ENCODE measurements at regions not wholly inside any gene's neighbourhood (a gene's known extent, or its start where the extent isn't known, plus 50 kb on each side); places are given as distances from the start of the nearest gene placed in this dataset.
"Not testable (repeated sequence)": the region's sequence is repeated elsewhere in the genome, so short reads cannot be mapped to it uniquely, and the experiment has no call there.

DNA sequence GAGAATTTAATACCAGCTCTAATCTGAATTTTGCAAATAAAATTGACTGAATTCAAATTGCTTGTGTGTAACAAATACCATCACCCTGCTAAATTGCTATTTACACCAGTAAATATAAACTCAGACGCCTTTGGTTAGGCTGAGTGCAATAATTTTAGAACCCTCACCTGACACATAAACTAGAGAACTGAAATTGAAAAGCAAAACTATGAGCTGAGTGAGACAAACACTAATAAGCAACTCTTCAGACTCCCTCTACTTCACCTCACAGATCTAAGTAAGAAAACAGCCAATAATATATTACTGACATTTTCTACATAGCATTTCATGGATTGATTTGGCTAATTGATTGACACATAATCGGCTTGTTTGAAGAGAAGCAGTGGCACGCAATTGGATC, 621.2 kb downstream of the REEP3 start:
- no peak for DNase-seq

DNA sequence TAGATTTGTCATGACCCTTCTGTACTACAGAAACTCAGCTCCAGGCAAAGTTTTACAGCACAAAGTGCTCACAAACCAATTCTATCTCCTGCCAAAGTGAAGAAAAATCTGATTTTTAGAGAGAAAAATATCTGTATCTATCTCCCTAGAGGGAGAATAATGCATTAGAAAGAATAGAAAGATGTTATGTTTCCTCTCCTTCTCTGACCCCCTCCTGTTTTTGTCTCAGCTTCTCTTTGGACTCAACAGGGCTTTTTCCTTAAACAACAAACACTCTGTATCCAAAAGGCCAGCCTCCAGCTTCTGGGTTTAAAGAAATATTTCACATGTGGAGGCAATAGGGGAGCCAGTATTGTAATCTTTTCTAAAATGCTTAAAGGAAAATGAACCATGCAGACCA, 627.4 kb downstream of the REEP3 start:
- DNase-seq: no peak

DNA sequence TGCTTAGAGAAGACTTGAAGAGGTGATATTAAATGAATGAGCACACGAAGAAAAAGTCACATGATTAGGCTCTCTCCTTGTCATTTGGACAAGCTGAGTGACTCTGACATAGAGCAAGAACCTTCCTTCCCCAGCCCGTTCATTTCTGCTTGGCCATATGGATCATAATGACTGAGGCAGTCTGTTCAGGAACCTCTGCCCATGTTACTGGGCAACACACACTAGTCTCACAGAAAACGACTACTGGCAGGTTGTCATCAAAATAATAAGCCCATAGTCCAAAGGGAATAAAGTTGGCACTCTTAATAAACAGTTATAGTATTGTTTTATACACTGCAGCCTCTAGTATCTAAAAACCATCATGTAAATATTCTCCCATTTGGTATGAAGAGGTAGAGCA, 635.0 kb downstream of the REEP3 start:
- DNase-seq: no peak

DNA sequence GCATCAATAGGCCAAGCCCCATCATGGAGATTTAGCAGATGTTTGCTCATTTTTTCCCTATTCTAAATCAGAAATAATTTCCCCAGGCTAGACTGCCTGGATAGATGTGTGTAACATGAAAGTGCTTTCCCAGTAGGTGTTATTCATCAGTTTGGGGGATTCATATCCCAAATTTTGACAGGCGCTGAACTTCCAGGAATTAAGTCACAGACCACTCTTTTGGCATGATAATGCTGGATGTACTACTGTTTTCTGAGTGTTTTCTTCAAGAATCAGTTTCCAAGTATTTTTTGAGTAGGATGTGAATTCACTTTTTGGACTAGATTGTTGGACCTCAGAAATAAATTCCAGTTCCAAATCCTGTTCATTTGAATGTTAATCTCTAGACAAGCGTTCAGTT, 637.4 kb downstream of the REEP3 start:
- no peak for DNase-seq

DNA sequence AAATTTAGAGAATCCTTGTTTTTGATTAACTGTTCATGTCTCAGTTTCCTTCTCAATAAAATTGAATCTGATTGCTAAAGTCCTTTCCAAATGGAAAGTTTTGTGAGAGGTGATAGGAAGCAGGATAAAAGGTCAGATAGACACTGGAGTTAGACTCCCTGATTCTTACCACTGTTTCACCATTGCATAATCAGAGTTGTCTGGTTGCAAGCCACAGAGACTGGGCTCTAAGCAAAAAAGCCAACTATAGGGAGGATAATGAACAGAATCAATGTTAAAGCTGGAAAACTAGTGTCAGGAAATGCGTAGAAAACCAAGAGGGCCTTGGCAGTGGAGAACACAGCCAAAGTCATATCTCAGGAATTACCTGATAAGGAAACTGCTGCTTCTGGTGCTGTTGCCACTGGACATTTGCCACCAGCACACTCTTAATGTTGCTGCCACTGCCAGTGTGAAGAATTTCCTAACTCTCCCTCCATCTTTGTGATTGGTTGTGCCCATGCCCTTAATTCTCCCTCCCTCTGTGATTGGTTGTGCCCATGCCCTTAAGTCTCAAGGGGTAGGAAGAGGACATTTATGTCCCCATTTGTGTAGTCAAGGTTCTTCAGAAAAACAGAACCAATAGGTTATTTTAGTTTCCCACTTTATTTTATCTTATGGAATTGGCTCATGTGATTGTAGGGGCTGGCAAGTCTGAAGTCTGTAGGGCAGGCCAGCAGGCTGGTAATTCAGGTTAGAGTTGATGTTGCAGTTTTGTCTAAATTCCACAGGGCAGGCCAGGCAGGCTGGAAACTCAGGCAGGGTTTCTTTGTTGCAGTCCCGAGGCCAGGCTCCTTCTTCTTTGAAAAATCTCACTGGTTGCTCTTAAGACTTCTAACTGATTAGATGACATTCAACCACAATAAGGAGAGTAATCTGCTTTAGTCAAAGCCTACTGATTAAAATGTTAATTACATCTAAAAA, 639.0 kb downstream of the REEP3 start:
- DNase-seq: no peak

DNA sequence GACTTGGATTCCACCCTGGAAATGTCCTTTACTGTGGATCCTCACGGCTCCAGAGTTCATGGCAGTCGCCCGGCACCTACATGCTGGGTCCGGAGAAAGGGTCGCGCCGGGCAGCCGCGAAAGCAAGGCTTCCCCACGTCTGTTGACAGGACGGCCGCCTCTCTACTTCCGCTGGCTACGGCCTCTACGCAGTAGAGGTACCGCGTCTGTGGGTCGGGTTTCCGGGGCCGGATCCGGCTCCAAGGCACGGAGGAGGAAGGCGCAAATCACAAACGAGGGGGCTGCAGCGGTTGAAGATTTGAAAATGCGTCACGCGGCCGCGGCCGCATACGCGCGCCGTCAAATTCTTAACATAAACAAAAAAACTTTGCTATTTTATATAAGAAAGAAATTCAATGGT, 649.6 kb downstream of the REEP3 start:
- no peak for DNase-seq

DNA sequence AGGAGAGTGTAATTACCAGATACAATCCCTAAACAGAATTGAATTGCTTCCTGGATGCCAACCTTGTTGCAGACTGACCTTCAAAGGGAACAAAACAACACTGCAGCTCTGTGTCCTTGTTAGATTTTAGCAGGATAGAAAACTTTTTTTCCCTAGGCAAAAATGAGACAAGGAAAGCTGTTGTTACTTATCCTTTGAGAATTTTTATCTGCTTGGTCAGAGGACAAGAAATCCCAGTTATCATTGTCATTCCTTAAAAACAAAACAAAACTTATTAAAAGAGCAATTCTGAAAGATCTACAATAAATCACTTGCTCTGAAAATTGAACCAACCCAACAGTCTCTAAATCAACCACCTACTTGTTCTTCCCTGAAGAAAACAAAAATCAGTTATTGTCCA, 652.6 kb downstream of the REEP3 start:
- no peak for DNase-seq

DNA sequence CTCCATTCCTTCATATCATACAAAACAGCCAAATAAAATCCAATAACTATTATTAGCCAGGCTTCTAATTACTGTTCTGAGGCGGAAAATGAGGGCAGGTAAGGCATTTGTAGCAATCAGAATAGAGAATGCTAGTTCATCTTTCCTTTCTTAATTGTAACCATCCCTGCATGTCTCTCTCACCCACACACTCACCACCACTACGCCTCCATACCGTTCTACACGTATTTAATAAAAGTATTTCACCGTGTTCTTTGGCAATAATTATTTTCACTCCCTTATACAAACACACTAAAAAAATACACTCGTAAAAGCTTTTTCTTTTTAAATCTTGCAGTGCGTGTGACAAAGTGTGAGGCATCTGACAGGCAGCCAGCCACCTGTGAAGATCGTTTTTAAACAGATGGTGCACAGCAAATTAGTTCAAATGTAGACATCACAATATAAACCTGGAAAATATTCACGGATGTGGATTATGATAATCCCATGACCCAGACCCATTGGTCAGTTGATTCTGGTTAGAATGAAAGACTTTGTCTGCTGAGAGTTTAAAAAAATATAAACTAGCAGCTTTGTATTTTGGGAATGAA, 653.6 kb downstream of the REEP3 start:
- DNase-seq: no peak

DNA sequence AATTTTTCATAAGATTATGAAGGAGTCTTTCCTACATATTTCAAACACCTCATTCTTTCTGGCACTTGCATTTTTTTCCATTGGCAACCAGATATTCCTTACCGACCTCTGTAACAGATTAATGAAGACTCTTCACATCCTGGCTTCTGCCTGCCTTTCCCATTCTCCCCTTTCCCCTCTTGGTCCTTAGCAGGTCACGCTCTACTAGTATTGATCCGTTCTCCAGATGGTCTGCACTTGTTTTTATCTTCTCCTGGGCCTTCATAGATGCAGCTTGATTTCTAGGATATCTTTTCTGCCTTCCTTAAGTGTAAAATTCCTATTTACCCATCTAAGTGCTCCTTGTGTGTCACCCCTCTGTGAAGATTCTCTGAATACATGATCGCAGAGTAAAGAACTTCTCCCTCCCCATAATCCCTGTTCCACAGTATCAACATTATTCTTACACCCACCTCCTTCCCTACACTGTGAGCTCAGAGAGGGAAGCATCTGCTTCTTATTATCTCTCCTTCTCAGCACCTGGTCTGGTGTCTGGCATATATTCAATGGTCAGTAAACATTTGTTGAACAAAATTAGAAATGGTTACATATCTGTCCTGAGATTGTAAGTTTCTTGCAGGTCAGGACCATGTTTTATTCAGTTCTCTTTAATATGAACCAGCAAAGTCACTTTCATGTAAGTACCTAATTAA, 654.2 kb downstream of the REEP3 start:
- DNase-seq: no peak

DNA sequence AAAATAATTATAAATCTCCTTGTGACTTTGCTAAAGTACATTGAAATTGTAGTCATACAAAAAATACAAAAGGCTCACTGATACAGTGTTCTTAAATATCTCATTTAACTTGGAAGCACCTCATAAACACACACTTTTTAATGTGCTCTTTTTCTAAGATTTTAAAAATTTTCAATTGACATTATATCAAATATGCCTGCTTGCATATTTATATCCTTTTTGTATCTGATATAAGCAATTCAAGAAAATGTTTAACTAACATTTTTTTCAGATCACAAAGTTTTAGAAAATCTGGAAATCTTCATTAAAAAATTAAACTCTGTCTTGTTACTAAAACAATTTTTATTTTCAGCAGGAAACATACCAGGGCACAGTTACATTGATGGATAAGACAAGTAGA, 661.5 kb downstream of the REEP3 start:
- DNase-seq: no peak

DNA sequence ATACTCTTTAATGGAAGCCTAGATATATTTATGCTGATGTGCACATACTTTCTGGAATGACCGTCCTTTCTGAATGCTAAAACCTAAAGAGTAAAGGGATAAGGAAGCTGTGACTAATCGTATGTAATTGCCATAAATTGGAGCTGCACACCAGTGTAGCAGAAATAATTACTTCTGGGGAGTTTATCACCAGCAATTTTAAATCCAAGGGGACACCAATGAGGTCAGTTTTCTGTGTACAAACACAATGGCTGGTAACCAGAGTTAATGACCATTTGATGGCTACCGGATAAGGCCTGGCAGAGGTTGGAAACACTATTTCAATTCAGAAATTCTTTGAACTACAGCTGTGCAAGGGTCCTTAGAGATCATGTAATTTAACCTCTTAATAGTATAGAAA, 670.1 kb downstream of the REEP3 start:
- DNase-seq: no peak

DNA sequence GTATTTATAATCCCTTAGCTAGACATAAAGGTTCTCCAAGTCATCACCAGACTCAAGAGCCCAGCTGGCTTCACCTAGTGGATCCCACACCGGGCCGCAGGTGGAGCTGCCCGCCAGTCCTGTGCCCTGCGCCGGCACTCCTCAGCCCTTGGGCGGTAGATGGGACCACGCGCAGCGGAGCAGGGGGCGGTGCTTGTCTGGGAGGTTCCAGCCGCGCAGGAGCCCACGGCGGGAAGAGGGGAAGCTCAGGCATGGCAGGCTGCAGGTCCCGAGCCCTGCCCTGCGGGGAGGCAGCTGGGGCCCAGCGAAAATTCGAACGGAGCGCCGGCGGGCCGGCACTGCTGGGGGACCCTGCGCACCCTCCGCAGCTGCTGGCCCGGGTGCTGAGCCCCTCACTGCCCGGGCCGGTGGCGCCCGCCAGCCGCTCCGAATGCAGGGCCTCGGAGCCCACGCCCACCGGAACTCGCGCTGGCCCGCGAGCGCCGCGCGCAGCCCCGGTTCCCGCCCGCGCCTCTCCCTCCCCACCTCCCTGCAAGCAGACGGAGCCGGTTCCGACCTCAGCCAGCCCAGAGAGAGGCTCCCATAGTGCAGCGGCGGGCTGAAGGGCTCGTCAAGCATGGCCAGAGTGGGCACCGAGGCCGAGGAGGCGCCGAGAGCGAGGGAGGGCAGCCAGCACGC, 675.6 kb downstream of the REEP3 start:
- no peak for DNase-seq

DNA sequence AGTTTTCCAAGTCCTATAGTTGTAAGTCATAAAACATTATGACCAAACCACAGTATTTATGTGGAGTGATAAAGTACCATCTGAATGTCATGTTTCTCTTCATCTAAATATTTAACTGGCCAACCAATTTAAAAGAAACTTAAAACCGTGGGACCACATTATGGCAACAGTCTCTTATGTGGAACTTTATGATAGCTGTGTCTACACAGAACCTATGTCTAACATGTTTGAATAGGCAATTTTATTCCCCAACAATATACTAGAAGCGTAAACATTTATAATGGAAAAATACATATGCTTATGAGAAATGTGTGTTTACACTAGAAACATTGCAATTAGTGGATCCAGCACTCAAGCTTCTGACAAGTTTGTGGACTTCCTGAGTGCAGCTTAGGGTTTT, 680.7 kb downstream of the REEP3 start:
- no peak for DNase-seq

DNA sequence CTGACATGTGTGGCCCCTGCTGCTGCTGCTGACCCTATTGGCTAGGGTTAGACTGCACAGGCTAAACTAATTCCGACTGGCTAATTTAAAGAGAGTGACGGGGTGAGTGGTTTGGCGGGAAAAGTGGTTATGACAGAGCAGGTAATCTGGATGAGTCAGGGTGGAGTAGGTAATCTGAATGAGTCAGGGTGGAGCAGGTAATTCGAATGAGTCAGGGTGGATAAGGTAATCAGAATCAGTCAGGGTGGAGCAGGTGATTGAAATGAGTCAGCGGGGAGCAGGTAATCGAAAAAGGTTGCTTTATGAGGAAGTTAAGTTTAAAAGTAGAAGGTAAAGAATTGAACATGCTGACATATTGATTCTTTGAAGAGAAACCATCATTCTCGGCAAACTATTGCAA, 683.3 kb downstream of the REEP3 start:
- not testable (repeated sequence) for DNase-seq

DNA sequence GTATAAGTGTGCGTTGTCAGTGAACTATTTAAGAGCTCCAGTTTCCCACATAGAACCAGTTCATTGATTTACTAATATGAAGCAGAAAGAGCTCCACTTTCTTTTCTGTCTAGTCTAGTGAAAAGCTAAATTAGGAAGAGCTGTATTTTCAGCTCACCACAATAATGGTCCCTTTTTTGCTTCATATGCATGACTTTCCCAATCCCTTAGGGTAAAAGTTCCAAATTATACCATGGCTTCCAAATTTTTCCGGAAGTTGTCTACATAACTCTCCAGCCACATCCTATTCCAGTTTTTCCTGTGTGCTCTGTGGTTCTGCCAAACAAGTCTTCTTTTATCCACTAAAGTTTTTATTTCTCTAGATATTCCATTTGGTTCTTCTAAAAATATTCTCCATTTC, 685.2 kb downstream of the REEP3 start:
- no peak for DNase-seq

DNA sequence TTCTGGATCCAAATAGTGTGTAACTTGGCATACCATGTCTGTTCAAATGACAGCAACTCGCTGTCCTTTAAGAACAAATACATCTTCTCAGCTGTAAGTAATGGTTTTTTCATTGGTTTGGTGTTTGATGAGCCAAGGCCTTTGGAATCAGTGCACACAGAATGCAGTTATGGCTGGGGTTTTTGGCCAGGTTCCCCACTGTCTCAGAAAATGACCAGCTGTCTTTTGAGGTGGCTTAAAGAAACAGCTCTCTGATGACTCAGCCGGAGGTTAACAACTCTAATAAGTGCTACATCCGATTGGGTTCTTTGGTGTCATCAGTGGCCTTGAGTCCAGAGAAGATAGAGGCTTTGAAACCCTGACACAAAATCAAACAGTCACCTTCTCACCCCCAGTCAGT, 688.4 kb downstream of the REEP3 start:
- DNase-seq: no peak

DNA sequence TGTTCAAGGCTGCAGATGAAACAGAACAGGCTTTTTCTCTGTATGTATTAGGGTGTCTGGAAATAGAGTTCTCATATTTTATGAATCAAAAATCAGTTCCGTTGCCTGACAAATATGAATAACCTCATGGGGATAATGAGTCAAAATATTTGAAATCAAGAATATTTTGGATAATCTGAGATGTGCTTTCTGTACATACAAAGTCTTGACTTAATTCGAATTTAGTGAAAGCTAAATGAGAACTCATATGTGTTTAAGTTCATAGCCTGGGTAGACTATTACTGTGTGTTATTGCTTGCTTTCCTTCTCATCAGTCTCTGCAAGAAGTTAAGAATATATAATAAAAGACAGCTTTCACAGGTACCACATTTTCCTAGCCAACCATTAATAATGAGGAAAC, 689.0 kb downstream of the REEP3 start:
- no peak for DNase-seq

DNA sequence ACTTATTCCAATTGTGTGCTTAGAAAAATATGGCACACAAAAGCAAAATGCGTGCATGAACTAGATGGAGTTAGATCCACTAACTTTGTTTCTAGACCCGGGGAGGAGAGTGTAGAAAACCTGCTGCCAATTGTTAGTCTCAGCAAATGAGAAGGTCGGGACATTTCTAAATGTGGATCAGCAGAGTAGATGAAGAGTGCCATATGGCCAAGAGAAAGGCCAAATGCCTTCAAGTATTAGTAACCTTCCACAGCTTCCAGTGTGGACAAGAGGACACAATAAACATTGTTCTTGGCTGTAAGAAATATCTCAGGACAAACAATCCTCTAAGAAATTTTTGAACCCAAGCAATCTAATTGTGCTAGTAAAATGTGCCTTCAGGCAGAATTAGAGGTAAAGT, 690.3 kb downstream of the REEP3 start:
- no peak for DNase-seq

DNA sequence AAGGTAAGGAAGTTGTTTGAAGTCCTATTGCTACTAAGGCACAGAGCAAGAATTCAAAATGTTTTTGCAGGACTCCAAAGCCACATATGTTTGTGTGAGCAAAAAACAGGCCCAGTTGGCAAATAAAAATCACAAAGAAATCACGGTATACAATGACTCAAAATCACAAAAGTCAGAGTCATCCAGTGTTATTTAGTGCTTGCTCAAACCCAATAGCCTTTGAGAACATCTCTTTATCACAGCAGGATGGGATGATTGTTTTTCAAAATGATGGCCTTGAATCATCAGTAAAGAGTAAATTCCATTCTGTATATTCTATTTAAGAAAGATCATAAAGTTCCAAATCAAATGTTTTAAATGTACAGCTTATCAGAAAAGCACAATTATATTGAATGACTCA, 693.9 kb downstream of the REEP3 start:
- no peak for DNase-seq

DNA sequence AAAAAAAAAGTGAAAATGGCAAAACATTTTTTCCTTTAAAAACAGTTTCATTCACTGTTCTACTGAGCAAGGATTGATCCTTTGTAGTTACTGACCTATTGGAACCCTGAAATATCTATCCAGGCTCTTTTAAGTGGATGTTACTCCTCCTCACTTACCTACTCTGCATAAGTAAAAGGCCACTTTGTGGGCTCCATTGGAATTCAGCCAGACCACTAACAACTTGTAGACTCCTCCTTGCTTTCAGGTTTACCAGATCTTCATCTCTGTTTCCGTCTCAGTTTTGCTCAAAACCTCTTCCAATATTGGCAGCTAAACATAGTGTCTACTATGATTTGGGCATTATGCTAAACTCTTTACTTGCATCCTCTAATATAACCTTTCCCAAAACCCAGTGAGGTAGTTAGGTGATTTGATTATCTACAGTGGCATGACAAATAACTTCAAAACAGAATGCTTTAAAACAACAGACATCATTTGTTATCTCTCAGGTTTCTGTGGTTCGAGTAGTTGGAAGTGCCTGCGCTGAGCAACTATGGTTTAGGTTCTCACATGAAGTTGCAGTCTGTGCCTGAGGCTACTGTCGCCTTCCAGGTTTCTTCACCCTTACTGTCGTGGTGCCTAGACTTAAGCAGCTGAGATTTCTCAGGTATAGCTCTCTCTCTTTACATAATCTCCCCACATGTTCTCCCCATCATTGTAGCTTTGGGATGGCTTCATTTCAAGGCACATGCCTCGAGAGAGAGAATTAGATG, 698.2 kb downstream of the REEP3 start:
- no peak for DNase-seq

DNA sequence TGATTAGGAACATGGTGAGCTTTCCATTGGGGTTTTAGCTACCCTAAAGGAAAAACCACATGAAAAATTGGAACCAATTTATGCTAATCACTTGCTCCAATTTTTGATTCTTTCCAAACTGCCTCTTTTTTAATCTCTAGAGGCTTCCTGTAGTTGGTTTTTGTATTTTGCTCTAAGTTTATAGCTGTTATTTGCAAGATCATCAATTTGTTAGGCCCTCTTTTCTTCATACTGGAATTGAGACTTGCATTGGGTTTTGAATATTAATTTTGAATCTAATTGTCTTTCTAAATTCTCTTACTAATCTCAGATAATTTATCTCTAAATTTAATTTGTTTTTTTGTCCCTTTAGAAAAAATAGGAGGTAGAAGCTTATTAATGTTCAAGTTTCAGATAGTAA, 713.3 kb downstream of the REEP3 start:
- DNase-seq: no peak

DNA sequence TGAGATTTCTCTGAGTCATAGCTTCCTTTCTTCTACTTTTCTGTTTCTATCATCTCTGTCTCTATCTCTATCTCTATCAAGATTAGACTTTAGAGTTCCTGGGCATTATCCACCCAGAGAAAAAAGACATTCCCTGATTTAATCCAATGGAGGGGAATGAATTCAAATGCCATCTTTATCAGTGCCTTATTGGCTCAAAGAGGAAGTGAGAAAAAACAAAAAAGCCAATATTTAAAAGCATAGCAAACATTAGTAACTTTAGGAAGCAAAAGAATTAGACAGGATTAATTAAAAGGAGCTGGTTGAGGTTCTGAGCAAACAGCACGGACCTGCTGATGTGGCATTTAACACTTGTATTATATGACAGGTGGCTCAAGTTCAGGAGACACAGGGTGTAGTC, 736.5 kb downstream of the REEP3 start:
- no peak for DNase-seq

DNA sequence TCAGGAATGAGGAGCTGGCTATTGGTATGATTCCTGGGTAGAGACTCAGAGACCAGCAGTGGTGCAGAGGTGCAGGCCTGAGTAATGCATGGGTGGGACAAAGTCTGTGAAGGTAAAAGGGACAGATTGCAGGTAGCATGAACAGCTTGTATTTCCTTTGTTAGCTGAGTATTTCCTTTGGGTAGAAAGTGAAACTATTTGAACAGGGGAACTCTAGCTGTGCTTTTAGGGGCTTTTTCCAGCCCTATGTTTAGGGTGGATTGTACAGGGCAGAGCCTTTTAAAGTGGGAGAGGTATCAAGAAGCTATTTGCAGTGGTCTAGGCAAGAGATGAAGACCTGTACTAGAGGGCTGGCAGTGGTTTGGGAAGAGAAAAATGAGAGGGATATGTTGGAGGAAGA, 739.9 kb downstream of the REEP3 start:
- no peak for DNase-seq
